ENCODE measurements at regions not wholly inside any gene's neighbourhood (a gene's known extent, or its start where the extent isn't known, plus 50 kb on each side); places are given as distances from the start of the nearest gene placed in this dataset.
"Not testable (repeated sequence)": the region's sequence is repeated elsewhere in the genome, so short reads cannot be mapped to it uniquely, and the experiment has no call there.

GRCh38 chr5:1731855-1732237 lies 67.8 kb downstream of the MRPL36 start:
- DNase-seq, result not testable (repeated sequence)

DNA sequence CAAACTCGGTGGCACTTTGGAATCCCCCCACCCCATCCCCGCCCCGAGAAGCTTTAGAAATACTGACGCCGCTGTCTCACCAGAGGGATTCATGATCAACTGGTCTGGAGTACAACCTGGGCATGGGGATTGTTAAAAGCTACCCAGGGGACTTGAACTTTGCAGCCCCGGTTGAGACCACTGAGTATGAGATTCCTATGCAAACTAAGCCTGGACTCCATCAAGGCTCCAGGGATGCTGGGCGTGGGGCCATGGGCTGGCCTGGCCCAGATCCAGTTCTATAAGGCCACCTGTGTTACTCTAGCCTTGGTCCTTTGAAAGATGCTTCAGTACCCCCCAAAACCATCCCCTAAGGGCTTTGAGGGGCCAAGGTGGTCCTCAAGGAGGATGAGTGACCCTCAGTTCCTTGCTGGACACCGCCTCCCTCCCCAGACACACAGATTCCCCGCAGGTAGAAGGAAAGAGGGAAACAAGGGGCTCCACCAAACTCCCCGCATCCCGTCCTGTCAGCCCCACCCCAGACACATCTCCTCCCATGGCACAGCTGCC lies 68.5 kb downstream of the MRPL36 start:
- DNase-seq, result no peak

DNA sequence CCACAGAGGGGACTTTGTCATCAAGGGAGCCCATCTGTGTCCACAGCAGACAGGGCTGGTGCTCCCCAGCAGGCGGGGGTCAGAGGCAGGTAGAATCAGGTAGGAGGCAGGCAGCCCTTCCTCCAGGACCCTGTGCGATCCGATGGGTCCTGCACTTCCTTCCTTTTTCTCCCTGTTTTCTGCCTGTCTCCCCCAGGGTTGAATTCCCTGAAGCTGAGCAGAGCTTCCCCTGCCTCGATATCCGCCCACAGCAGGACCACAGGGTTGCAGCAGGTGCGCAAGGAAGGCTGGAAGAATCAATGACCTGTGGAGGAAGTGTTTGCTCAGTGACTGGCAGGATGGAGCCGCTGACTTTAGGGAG lies 69.2 kb downstream of the MRPL36 start:
- DNase-seq, result no peak

DNA sequence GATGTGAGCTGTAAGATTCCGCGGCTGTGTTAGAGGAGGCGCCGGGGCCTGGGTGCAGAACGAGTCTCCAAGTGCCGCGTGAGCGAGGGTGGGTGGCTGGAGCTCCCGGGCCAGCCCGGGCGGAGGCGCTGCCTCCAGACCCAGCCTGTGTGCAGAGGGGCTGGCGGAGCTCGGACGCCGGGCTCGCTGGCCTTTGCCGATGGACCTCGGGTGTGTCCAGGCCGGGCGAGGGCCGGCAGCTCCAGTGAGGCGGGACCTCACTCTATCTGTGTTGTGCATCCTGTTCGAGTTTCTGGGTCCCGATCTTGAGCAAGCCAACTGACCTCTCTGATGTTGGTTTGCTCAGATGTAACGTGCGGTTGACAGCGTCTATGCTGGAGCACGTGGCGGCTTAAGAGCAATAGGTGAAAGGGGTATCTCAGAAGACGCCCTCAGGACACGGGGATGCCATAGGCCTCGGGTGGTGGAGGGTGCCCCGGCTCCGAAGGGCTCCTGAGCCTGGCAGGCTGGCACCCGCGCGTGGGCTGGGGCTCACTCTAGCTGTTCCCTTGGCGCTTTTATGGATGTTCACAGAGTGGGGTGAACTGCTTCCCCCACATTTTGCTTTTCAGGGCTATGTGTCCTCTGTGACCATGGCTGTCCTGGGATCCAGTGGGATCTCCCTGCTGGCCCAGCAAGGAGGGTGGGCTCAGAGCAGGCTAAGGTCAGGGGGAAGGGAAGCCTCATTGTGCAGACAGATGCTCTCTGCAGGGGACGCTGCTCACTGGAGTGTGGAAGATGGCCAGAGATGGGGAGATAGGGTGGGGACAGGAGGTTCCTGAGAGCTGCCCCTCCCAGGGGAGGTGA lies 69.8 kb downstream of the MRPL36 start:
- DNase-seq, result no peak

DNA sequence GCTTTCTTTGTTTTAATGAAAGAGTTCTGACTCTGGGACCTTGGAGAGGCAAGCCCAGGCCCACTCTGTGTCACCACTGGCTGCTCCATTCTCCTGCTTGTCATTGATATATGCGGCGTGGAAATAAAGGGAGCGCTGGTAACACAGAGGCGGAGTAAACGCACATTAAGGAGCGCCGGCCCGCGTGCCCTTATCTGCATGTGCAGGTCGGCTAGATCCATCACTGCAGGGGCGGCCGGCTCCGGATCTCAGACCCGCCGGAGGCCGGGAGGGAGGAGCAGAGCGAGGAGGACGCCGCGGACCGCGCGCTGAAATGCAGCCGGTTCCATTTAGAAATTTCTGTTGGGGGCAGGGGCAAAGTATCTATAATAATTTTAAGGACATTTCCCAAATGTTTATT lies 70.8 kb downstream of the MRPL36 start:
- DNase-seq, result no peak

DNA sequence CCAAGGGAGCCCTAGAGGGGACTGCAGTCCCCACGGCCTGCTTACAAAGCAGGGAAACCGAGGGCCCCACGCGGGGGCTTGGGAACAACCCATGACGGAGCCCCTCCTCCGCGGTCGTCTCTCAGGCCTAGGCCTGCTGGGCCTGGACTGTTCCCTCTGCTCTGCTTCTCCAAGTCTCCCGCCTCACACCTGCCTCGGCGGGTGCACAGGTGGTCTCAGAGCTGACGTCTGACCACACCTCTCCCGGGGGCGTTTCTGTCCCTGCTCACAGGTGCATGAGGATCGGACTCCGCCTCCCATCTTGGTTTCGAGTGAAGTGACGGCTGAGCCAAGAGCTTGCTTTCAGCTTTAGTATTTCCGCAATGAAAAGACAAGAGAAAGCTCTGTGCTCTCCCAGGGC lies 72.1 kb downstream of the MRPL36 start:
- no peak for DNase-seq

- DNase-seq, result no peak
These were observed 72.7 kb downstream of the MRPL36 start for GRCh38 chr5:1726956-1727355.

GRCh38 chr5:1726469-1726865 lies 73.2 kb downstream of the MRPL36 start:
- DNase-seq, result no peak

DNA sequence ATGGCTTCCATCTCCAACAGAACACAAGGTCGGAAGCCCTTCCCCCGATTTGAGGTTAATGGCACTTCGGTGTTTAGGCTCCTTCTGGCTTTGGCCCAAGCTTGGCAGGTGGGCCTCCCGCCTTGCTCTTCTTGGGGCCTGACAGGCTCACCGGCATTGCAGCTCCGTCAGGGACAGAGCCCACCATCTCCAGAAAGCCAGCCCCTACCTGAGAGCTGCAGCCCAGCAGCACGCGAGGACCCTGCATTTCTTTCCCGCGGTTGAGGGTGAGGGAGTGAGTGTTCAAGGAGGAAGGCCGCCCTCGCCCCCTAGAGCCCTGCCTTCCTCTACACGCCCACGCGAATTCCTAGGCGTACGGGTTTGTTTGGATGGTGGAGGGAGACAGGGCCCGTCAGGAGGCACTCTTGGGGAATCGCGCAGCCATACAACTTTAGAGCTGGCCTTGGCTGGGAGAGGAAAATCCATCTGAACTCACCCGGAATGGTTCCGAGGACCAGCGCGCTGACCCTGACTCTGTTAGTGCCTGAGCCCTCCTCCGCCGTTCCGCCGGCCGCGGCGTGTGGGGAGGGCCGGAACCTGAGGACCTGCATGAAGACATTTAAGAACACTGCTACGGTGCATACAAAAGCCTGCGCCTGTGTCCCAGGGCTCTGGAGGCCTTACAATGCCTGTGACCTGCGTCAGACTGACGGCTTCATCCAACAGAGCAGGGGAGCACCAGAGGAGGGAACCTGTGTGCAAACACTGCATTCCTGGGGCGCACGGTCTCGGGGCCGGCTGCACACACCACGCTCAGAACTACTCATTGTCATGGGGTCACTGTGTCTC lies 73.8 kb downstream of the MRPL36 start:
- DNase-seq, result no peak

GRCh38 chr5:1724822-1725602 lies 74.6 kb downstream of the MRPL36 start:
- no peak for DNase-seq

DNA sequence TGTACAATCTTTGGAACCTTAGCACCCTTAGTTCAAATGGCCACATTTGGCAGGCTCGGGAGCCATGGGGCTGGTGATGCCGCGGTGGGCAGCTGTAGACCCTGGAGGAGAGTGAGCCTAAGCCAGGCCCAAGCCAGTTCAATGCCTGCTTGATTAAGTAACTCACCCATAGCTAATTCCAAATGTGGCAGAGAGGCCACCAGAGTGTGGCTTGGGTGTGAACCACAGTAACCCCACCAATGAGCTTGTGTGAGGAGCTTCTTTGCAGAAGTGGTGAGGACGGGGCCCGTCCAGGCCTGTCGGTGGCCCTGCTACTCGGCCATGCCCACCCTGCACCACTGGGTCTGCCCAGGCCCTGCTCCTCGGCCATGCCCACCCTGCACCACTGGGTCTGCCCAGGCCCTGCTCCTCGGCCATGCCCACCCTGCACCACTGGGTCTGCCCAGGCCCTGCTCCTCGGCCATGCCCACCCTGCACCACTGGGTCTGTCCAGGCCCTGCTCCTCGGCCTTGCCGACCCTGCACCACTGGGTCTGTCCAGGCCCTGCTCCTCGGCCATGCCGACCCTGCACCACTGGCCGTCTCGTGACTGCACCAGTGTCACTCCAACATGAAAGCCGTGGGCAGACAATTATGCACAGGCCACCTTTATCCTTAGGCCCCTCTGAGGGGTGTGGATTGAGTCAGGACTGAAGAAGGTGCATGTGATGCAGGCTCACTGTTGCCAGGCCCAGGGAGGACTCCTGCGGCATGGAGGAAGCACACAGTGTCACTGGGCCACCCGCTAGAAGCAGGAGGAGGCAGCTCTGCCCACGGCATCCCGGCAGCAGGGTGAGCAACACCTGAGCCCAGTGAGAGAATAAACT lies 75.4 kb downstream of the MRPL36 start:
- no peak for DNase-seq

GRCh38 chr5:1723476-1723875 lies 76.2 kb downstream of the MRPL36 start:
- DNase-seq, result no peak

GRCh38 chr5:1722877-1723276 lies 76.8 kb downstream of the MRPL36 start:
- DNase-seq, result no peak

- DNase-seq, result no peak
These were observed 79.1 kb downstream of the MRPL36 start for GRCh38 chr5:1720396-1721110.

- no peak for DNase-seq
These were observed 79.8 kb downstream of the MRPL36 start for GRCh38 chr5:1719860-1720259.

DNA sequence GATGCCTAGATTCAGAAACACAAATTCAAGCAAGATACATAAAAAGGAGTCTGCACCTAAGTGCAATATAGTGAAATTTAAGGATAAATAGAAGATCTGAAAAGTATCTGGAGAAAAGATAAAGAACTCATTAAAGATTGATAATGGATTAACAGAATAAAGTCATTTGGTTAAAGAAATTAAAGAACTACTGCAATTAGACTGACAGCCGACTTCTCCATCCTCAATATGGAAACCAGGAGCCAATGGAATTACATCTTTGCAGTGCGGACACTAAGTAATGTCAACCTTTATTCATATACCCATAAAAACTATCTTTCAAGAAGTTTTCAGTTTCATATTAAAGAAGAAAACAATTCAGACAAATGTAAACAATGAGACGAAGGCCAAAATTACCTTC lies 81.0 kb downstream of the MRPL36 start:
- DNase-seq, result no peak

DNA sequence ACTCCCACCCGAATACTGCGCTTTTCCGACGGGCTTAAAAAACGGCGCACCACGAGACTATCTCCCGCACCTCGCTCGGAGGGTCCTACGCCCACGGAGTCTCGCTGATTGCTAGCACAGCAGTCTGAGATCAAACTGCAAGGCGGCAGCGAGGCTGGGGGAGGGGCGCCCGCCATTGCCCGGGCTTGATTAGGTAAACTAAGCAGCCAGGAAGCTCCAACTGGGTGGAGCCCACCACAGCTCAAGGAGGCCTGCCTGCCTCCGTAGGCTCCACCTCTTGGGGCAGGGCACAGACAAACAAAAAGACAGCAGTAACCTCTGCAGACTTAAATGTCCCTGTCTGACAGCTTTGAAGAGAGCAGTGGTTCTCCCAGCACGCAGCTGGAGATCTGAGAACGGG lies 89.5 kb downstream of the MRPL36 start:
- not testable (repeated sequence) for DNase-seq

- no peak for DNase-seq
These were observed 90.3 kb downstream of the MRPL36 start for GRCh38 chr5:1709171-1709803.

DNA sequence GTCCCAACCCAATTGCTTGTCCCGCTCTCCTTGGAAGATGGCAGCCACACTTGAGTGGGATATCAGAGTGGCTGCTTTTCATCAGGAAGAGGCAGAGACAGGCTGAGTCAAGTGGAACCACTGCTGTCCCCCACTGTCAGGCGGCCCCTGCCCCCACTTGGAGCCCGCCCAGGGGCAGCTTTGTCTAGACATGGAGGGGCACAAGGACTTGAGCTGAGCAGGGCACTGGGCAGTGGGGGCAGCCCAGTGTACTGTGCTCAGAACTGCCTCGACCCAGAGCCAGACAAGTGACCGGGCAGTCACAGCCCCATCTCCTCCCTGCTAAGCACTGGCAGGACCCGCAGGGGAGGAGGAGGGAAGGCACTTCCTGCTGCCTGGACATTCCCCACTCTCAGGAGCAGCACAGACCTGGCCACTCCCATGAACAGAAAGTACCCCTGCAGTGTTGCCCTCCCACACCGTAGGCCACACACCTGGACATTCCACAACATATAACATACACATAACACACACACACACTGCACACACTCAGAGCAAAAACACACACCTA lies 91.0 kb downstream of the MRPL36 start:
- DNase-seq, result no peak
